CD4-positive, alpha-beta T cell treated with Interleukin-17A for 1 hour (primary cell): ENCODE measurements at regions not wholly inside any gene's neighbourhood (a gene's known extent, or its start where the extent isn't known, plus 50 kb on each side); places are given as distances from the start of the nearest gene placed in this dataset.

Source experiments
- DNase-seq: peaks from one replicate; pipeline ENCODE4 v3.0.0-alpha.2; 2020

- DNase-seq = no peak
Observed at GRCh38 chr4:53764761-53765490, 173.6 kb upstream of the LNX1 start.

GRCh38 chr4:53763813-53764597, 172.7 kb upstream of the LNX1 start:
- DNase-seq = no peak

DNA sequence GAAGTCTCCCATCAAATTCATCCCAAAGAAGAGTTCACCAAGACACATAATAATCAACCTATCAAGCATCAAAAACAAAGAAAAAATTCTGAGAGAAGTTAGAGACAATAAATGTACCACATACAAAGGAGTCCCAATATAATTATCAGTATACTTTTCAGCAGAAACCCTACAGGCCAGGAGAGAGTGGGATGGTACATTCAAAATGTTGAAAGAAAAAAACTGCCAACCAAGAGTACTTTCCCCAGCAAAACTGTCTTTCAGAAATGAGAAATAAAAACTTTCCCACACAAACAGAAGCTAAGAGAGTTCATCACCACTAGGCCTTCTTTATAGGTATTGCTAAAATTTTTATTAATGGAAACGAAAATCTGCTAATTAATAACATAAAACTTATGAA, 164.4 kb upstream of the LNX1 start:
- no peak for DNase-seq

- DNase-seq = no peak
Observed at GRCh38 chr4:53752124-53752523, 160.8 kb upstream of the LNX1 start.

DNA sequence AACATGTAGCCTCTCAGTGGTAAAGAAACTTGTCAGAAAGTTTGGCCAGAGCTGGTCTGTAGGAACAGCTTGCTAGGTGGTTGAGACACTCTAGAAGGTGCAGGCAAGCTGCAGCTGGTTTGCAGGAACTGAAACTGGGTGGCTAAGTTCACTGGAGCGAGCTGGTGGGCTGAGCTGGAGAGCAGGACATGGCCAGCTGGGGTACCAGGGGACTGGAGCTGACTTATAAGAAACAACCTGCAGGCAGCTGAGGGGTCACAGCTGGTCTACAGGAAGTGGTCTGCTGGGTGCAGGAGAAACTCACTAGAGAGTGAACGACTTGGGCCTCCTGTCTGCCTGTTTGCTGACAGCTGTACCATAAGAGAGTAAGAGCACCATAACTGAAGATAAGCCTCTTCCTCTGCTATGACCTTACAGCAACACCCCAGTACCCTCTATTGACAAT, 157.1 kb upstream of the LNX1 start:
- DNase-seq = no peak

- DNase-seq = no peak
Observed at GRCh38 chr4:53747401-53747800, 156.1 kb upstream of the LNX1 start.

DNA sequence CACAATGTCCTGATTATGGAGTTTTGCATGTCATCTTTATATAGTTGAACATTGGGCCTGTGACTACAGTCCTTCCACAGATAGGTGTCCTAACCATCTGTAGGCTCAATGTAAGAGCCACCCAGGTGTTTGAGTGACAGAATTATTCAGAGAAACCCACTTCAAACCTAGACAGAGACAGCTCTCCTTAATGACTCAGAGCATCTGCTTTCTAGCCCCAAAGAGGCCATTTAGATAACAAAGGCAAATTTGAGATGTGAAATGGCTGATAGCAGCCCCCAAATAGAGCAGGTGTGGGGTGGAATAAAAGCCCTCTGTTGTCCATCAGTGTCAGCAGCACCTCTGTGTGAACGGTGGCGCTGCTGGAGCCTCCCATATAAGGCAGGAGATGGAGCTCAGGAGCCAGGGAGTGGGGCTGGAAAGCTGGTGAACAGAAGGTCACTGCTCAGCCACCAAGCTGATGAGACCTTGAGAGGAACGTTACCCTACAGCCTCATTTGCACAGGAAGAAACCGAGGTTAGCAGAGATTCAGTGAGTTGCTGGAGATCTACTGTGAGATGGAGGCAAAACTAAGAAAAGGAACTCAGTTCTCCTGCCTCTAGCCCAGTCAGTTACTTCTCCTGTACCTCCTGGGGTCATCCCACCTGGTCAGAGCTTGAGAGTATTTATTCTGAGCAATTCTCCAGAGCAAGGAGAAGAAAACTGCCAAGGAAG, 153.3 kb upstream of the LNX1 start:
- no peak for DNase-seq

GRCh38 chr4:53734584-53735353, 143.5 kb upstream of the LNX1 start:
- DNase-seq = no peak

DNA sequence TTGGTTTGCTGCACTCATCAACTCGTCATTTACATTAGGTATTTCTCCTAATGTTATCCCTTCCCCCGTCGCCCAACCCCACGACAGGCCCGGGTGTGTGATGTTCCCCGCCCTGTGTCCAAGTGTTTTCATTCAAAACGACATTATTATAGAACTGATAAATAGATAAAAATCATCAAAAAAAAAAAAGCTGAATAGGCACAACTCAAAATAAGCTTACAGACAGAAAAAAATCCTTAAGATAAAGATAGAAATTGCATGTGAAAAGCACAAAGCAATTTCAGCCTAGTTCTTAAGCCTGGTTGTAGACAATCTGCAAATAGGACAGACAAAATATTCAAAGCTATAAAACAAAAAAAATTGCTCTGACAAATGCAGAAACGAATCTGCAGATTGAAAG, 142.9 kb upstream of the LNX1 start:
- DNase-seq = no peak

DNA sequence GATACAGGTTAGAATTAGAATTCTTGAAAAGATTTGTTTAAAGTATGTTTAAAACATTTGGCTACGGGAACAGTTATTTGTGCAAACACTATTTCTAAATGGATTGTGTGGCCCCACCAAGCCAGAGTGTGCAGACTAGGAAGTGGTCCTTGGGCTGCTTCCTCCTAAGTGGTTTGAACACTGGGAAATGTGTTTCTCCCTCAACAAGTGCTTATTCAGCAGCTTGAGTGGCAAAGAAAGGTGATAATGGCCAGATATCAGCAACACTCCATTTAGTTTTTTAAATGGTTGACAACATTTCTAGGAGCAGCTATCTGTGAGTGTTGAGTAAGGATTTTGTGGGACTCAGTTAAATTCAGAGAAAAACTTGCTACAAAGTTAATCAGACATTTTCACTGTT, 141.4 kb upstream of the LNX1 start:
- no peak for DNase-seq

GRCh38 chr4:53730031-53730805, 138.9 kb upstream of the LNX1 start:
- DNase-seq = no peak

DNA sequence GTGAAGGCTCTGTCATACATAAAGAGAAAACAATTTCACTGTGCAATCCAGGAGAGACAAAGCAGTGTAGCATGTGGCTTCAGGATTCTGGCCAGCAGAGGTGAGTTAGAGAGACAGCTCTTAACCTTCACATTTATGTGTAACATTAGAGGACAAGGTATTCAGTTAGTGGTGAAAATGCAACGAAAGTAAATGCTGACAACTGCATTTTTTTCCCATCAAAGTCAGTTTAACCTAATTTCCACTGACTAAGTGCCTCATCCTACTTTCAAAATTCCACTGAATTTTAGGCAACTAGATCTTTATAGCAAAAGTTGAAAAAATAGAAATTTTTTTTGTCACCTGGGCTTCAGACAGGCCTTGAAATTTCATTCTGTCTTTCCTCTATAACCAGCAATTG, 130.8 kb upstream of the LNX1 start:
- no peak for DNase-seq

DNA sequence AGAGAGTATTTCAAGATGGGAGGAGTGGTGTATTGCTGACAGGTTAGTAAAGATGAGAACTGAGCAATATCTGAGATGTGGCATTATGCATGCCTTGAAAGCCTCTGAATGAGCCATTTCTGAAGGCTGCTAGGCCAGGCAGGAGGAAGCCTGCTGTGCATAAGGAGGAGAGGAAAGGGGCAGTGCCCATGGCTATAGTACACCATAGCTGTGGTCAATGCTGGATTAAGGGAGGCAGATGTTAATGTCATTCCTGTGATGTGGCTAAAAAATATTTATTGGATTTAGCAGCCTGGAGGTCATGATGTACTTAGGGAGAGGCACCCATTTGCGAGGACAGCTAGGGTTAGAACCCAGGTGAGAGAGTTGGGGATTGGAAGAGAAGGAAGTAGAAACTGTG, 130.0 kb upstream of the LNX1 start:
- no peak for DNase-seq

DNA sequence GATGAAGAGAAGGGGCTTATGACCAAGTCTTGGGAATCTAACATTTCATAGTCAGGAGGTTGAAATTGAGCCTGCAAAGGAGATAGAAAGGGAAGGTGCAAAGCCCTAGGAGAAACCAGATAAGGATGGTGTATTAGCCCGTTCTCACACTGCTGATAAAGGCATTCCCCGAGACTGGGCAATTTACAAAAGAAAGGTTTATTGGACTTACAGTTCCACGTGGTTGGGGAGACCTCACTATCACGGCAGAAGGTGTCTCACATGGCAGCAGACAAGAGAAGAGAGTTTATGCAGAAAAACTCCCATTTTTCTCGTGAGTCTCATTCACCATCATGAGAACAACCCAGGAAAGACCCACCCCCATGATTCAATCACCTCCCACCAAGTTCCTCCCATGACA, 129.5 kb upstream of the LNX1 start:
- no peak for DNase-seq

- no peak for DNase-seq
Observed at GRCh38 chr4:53717064-53717549, 125.8 kb upstream of the LNX1 start.

- no peak for DNase-seq
Observed at GRCh38 chr4:53716471-53717063, 125.3 kb upstream of the LNX1 start.

GRCh38 chr4:53716011-53716410, 124.7 kb upstream of the LNX1 start:
- DNase-seq = no peak

GRCh38 chr4:53714236-53715140, 123.2 kb upstream of the LNX1 start:
- no peak for DNase-seq

DNA sequence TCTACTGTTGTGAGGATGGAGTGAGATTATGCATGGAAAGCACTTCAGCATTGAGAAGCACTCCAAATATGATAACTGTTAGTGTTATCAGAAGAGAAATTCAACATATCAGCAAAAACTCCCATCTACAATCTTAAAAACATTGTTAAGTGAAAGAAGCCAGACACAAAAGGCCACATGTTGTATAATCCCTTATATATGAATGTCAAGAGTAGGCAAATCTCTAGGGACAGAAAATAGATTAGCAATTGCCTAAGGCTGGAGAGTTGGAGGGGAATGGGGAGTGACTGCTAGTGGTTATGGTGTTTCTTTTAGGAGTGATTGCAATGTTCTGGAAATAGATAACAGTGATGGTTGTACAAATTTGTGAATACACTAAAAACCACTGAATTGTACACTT, 122.5 kb upstream of the LNX1 start:
- no peak for DNase-seq

GRCh38 chr4:53713296-53713695, 122.0 kb upstream of the LNX1 start:
- no peak for DNase-seq
